ENCODE measurements at regions not wholly inside any gene's neighbourhood (a gene's known extent, or its start where the extent isn't known, plus 50 kb on each side); places are given as distances from the start of the nearest gene placed in this dataset.
"Not testable (repeated sequence)": the region's sequence is repeated elsewhere in the genome, so short reads cannot be mapped to it uniquely, and the experiment has no call there.

DNA sequence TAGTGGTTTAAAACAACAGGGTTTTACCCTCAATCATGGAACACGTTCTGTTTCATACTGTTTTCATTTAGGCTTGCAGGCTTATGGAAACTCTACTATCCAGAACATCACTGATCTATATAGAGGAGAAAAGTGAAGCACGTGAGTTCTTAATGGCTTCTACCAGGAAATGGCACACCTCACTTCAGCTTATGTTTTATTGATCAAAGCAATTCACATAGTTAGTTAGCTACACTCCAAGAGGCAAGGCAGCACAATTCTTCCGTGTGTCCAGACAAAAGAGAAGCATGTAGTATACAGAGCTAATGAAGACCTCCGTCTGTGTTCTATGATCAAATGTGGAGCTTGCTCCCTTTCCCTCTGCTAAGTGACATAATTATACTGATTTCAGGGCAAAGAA lies 353.3 kb upstream of the CD180 start:
- no peak for DNase-seq (ENCODE audit: extremely low spot score in 2 of 2)
- Histone ChIP-seq H3K36me3 (no peaks in the 10 kb centered on the region), H3K27ac (no peak overlapping the region), H3K4me3 (no peak overlapping the region), H3K9me3 (no peaks in the 10 kb centered on the region), H3K27me3 (no peaks in the 10 kb centered on the region), H3K4me1 (no peaks in the 10 kb centered on the region)
- TF ChIP-seq, protein P1, sequence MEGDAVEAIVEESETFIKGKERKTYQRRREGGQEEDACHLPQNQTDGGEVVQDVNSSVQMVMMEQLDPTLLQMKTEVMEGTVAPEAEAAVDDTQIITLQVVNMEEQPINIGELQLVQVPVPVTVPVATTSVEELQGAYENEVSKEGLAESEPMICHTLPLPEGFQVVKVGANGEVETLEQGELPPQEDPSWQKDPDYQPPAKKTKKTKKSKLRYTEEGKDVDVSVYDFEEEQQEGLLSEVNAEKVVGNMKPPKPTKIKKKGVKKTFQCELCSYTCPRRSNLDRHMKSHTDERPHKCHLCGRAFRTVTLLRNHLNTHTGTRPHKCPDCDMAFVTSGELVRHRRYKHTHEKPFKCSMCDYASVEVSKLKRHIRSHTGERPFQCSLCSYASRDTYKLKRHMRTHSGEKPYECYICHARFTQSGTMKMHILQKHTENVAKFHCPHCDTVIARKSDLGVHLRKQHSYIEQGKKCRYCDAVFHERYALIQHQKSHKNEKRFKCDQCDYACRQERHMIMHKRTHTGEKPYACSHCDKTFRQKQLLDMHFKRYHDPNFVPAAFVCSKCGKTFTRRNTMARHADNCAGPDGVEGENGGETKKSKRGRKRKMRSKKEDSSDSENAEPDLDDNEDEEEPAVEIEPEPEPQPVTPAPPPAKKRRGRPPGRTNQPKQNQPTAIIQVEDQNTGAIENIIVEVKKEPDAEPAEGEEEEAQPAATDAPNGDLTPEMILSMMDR (IDR thresholded peaks at IDR 0.05) = no peak
- no peak for TF ChIP-seq POLR2A (IDR thresholded peaks at IDR 0.05)
- no peak for TF ChIP-seq POLR2AphosphoS5 (IDR thresholded peaks at IDR 0.05; ENCODE audit: insufficient read depth in 1 of 2, low read depth in 1 of 2)
- intact Hi-C loops (cut with DNase I) = no loop called here

GRCh38 chr5:67549296-67549618 lies 352.7 kb upstream of the CD180 start:
- TF ChIP-seq, protein P1 (IDR thresholded peaks at IDR 0.05) = no peak
- TF ChIP-seq POLR2AphosphoS5 (IDR thresholded peaks at IDR 0.05; ENCODE audit: insufficient read depth in 1 of 2, low read depth in 1 of 2) = no peak
- TF ChIP-seq POLR2A (IDR thresholded peaks at IDR 0.05) = no peak
- no peak overlapping the region for H3K27ac ChIP-seq
- peaks cover 2% of the 10 kb centered on the region for H3K4me1 ChIP-seq
- no peak overlapping the region for H3K4me3 ChIP-seq
- intact Hi-C loops (cut with DNase I) = no loop called here
- no peaks in the 10 kb centered on the region for H3K9me3 ChIP-seq
- no peak for DNase-seq (ENCODE audit: extremely low spot score in 2 of 2)
- H3K27me3 ChIP-seq = no peaks in the 10 kb centered on the region
- H3K36me3 ChIP-seq = no peaks in the 10 kb centered on the region

DNA sequence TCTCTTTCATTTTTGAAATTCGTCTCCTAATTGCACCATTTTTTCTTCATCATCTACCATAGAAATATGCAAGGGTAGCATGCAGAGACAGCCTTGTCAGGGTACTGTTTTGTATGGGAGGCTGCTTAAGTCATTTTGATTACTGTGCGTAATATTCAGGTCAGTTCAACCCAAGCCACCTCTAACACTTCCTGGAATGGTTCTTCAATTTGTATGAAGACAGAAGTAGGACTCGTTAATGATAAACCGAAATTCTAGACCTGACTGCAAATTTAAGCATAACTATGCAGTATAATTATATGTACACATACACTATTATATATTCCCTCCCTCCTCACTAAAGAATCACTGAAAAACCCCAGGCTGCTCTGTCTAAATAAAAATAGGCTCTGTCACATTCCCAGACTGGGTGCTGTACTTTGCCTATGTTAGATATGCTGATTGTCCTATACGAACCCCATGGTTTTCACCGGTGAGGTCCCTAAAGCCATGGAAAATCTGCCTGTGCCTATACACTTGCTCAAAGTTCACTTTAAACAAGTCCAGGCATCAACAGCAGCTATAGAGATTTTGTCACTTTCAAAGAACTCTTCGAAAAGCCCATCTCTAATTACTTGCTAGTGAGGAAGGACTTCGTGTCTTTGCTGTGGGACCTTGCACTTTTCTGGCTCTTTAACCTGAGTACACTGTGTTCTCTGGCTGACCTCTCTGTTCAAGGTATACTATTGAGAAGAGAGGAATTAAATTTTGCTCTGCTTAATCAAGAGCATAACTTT lies 352.1 kb upstream of the CD180 start:
- Histone ChIP-seq H3K4me1 (peaks cover 8% of the 10 kb centered on the region), H3K4me3 (no peak overlapping the region), H3K36me3 (no peaks in the 10 kb centered on the region), H3K9me3 (no peaks in the 10 kb centered on the region), H3K27me3 (no peaks in the 10 kb centered on the region), H3K27ac (no peak overlapping the region)
- intact Hi-C loops (cut with DNase I) = no loop called here
- no peak for TF ChIP-seq POLR2AphosphoS5 (IDR thresholded peaks at IDR 0.05; ENCODE audit: insufficient read depth in 1 of 2, low read depth in 1 of 2)
- no peak for TF ChIP-seq POLR2A (IDR thresholded peaks at IDR 0.05)
- TF ChIP-seq, protein P1 (IDR thresholded peaks at IDR 0.05) = no peak
- no peak for DNase-seq (ENCODE audit: extremely low spot score in 2 of 2)

DNA sequence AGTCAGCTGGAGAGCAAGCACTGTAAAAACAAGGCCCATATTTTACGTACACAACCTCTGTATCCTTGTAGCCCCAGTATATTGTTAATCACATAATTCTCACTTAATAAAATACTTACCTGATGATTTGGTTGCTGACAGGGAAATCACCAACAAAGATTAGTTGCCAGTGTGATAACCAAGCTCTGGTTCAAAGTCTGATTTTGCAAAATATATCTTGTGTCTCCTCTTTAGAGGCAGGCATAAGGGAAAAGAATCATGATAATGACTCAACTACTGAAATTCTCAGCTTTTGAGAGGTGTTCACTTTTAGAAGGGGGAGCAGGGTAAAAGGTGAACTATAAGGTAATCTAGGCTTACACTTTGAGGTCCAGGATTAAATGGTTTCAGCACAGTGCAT lies 351.1 kb upstream of the CD180 start:
- DNase-seq (ENCODE audit: extremely low spot score in 2 of 2) = no peak
- Histone ChIP-seq H3K9me3 (no peaks in the 10 kb centered on the region), H3K4me1 (peaks cover 17% of the 10 kb centered on the region), H3K4me3 (no peak overlapping the region), H3K27ac (no peak overlapping the region), H3K27me3 (no peaks in the 10 kb centered on the region), H3K36me3 (no peaks in the 10 kb centered on the region)
- TF ChIP-seq, protein P1 (IDR thresholded peaks at IDR 0.05) = no peak
- TF ChIP-seq POLR2A (IDR thresholded peaks at IDR 0.05) = no peak
- no peak for TF ChIP-seq POLR2AphosphoS5 (IDR thresholded peaks at IDR 0.05; ENCODE audit: insufficient read depth in 1 of 2, low read depth in 1 of 2)
- intact Hi-C loops (cut with DNase I) = no loop called here

DNA sequence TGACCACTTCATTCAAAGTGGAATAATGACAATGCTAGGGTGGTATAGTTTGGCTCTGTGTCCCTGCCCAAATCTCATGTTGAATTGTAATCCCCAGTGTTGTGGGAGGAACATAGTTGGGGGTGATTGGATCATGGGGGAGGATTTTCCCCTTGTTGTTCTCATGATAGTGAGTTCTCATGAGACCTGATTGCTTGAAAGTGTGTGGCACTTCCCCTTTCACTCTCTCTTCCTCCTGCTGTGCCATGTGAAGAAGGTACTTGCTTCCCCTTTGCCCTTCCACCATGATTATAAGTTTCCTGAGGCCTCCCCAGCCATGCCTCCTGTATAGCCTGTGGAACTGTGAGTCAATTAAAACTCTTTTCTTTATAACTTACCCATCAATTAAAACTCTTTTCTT lies 348.3 kb upstream of the CD180 start:
- H3K9me3 ChIP-seq; H3K36me3 ChIP-seq; H3K27me3 ChIP-seq; intact Hi-C loops (cut with DNase I); DNase-seq (ENCODE audit: extremely low spot score in 2 of 2); H3K27ac ChIP-seq; H3K4me3 ChIP-seq: not testable (repeated sequence)
- peaks cover 17% of the 10 kb centered on the region for H3K4me1 ChIP-seq

Measured in vagina (tissue), 2 donors.